ENCODE measurements at regions not wholly inside any gene's neighbourhood (a gene's known extent, or its start where the extent isn't known, plus 50 kb on each side); places are given as distances from the start of the nearest gene placed in this dataset.
A peak's percentile ranks its signal among the peaks of the same experiment; 100 is the strongest.

DNA sequence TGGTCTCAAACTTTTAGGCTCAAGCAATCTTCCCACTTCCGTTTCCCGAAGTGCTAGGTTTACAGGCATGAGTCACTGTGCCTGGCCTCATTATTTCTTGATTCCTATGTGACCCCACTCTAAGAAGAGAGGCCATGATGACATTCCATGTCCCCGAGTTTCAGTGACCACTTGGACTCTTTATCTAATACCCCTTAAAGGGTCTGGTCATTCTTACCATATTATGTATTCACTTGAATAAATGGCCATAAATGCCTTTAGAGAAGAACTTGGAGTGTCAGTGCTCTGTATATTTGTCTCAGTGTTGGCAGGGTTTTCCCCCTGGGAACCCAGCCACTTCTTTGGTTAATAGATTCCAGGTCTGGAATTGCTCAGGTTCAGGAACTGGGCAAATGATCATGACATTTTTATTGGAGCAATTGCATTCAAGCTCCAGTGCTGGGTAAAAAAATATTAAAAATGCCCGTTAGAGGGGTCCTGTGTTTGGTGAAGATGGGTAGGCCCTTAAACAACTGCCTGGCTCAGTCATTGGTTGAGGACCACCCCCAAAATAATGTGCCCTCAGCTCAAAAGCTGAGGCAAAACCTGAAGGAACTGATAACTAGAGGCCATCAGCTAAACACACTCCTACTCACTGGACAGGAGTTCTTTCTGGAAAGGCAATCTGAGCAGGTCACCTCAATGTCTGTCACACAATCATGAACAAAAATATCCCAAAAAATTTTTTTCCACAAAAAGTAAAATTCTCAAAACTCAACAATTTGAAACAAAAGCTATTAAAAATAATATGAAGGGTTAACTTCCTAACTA is 186.6 kb upstream of the ZNF608 start:
- no peak for DNase-seq (ENCODE audit: low read depth, low spot score)
- in situ Hi-C loops (cut with HindIII; ENCODE audit: low pct_unique_long_range_greater_than_20kb, low sequenced_read_pairs), result no loop called here

DNA sequence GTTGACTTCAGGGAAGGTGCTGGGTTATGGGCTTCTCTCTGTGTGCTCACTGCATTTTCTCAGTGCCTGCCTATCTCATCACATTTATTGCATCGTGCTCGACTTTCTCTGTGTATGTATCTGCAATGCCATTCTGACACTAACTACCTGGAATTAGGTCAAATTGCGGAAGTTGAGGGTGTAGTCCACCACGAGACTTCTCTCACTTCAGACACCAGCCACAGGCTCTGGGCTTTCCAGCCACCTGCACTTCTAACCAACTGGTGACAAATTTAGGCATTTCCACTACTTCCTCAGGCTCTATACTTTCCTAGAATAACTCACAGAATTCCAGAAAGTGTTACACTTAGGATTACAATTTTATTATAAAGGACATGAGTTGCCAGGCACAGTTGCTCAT is 188.6 kb upstream of the ZNF608 start:
- in situ Hi-C loops (cut with HindIII; ENCODE audit: low pct_unique_long_range_greater_than_20kb, low sequenced_read_pairs), result no loop called here

DNA sequence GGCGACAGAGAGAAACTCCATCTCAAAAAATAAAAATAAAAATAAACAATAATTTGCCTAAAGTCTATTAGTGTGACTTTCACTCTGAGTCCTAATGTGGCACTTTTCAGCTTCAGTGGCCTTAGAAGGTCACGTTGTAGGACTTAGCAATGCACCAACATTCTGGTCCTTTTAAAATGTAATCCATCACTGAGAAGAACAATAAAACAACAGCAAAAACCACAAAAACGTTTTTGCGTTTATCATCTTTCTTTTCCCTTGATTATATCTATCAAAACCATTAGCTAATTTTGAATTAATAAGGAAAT is 190.1 kb upstream of the ZNF608 start:
- DNase-seq (ENCODE audit: low read depth, low spot score), result no peak
- in situ Hi-C loops (cut with HindIII; ENCODE audit: low pct_unique_long_range_greater_than_20kb, low sequenced_read_pairs), result no loop called here

More for the DNA sequence above, 188.6 kb upstream of the ZNF608 start:
- DNase-seq (ENCODE audit: low read depth, low spot score), result no peak

DNA sequence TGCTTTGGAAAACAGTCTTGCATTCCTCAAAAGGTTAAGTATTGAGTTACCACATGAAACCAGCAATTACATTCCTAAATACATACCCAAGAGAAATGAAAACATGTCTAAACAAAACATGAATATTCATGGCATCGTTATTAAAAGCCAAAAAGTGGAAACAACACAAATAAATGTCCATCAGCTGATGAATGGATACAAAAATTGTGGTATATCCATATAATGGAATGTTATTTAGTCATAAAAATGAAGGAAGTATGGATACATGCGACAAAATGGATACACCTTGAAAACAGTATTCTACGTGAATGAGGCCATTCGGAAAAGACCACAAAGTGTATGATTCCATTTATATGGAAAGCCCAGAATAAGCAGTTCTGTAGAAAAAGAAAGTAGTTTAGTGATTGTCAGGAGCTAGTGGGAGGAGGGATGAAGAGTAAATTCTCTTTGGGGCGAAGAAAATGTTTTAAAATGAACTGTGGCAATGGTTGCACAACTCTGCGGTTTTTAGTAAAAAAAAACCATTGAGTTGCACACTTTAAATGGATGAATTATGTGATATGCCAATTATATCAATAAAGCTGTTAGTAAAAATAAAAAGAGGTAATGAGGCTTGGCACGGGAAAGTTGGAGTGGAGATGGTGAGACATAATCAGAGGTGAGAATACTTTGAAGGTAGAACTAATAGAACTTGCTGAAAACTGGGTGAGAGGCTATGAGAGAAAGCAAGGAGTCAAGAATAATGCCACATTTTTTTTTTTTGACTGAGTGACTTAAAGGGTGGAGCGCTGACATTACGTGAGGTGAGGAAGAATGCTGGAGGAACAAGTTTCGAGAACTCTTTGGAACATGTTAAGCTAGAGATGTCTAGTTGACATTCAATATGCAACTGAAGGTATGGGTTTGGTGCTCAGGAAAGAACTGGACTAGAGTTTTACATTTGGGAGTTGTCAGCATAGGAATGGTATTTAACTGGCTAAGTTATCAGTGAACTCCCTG is 194.9 kb upstream of the ZNF608 start:
- no peak for DNase-seq (ENCODE audit: low read depth, low spot score)
- in situ Hi-C loops (cut with HindIII; ENCODE audit: low pct_unique_long_range_greater_than_20kb, low sequenced_read_pairs), result no loop called here

DNA sequence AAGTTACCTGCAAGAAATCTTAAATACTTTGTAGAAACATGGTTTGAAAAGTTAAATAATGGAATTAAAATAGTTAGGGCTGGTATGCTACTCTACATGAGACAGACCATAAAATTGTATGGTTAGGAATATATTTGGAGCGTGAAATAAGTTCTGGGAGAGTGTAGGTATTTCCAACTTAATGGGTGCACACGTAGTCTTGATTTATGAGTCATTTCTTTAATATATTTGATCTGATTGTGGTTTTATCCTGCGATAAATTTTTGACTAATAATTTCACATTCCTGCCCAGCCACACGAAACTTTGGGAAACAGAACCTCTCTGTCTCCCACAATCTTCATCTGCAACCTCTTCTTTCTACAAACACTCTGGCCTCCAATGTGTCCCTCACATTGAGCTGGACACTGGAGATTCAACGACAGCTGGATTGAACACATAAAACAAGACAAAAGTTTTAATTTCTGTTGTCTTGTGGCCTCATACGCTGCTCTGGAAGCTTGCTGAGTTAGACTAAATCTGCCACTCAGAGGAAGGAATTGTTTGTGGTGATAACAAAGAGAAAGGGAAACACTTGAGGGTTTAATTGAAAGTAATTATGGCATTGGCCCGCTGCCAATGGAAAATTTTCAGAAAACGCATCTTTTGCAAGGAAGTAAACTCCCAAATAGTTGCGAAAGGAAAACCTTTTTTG is 201.8 kb upstream of the ZNF608 start:
- no peak for DNase-seq (ENCODE audit: low read depth, low spot score)

DNA sequence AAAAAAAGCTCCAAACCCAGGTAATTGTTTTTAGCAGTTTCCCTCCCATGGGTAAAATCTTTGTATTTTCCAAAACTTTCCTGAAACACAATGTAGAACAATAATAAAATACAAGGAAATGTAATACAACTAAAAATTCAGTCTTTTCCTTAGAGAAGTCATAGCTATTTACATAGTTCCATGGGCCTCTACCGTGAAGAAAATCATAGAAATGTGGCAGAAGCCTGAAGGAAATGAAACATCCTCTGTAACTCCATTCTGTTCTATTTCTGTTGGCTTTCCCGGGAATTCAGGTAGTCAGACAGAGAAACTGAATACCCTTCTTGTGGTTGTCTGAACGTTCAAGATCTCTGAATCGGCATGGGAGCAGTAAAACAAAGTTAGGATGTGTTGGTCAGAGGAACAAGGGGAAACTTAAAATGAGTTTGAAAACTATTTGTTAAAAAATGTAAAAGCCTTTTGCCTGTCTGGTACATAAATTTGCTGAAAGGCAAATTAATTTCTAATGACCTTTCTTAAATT is 202.4 kb upstream of the ZNF608 start:
- DNase-seq (ENCODE audit: low read depth, low spot score), result peak; percentile 10
- in situ Hi-C loops (cut with HindIII; ENCODE audit: low pct_unique_long_range_greater_than_20kb, low sequenced_read_pairs), result no loop called here

More for the DNA sequence above, 201.8 kb upstream of the ZNF608 start:
- in situ Hi-C loops (cut with HindIII; ENCODE audit: low pct_unique_long_range_greater_than_20kb, low sequenced_read_pairs), result no loop called here

DNA sequence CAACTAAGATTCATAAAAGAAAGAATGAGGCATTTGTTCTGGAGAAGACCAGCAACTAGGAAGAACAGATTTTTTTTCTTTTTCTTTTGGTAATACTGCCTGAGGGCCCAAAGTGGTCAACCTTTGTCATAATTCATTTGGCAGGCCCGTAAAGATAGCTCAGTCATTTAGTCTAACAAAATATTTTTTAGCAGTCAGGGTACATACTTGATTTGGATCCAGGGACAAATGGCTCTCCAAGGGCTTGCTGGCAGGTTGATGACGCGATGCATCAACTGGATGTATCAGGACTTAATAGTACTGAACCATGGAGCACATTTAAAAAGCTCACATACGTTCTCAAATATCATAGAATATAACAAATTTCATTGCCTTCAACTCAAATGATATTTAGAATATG is 203.4 kb upstream of the ZNF608 start:
- DNase-seq (ENCODE audit: low read depth, low spot score), result no peak
- in situ Hi-C loops (cut with HindIII; ENCODE audit: low pct_unique_long_range_greater_than_20kb, low sequenced_read_pairs), result no loop called here

DNA sequence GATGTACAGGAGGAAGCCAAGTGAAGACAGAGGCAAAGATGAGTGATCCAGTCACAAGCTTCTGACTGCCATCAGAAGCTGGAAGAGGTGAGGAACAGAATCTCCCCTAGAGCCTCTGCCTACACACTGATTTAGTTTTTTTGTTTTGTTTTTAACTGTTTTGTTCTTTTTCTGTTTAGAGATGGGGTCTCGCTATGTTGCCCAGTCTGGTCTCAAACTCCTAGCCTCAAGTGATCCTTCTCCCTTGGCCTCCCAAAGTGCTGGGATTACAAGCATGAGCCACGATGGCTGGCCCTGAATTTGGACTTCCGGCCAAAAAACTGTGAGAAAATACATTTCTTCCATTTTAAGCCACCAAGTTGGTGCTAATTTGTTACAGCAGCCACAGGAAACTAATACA is 204.7 kb upstream of the ZNF608 start:
- DNase-seq (ENCODE audit: low read depth, low spot score), result no peak
- in situ Hi-C loops (cut with HindIII; ENCODE audit: low pct_unique_long_range_greater_than_20kb, low sequenced_read_pairs), result no loop called here

DNA sequence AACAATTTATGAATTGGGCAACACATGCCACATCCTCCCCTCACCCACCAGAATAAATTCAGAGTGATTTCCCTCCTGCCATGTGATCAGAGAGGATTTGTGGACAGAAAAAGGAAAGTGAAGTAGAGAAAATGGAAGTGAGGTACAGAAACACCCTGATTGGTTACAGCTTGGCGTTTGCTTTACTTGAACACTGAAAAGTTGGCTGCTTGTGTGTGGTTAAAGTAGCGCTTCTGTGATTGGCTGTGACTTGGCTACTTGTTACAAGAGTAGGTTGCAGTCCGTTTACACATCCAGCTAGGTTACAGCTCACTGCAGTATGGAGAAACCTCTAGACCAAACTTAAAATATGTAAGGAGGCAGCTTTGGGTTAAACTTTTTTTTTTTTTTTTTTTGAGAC is 205.2 kb upstream of the ZNF608 start:
- in situ Hi-C loops (cut with HindIII; ENCODE audit: low pct_unique_long_range_greater_than_20kb, low sequenced_read_pairs), result no loop called here
- DNase-seq (ENCODE audit: low read depth, low spot score), result no peak

DNA sequence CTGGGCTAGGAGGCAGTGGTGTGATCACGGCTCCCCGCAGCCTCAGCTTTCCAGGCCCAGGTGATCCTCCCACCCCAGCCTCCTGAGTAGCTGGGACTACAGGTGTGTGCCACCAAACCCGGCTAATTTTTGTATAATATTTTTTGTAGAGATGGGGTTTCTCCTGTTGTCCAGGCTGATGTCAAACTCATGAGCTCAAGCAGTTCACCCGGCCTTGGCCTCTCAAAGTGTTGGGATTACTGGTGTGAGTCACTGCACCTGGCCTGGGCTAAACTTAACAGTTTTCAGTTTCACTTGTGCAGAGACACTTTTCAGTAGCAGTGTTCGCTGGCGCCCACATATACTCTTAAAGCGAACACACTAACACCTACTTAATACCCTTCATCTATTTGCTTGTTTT is 205.6 kb upstream of the ZNF608 start:
- in situ Hi-C loops (cut with HindIII; ENCODE audit: low pct_unique_long_range_greater_than_20kb, low sequenced_read_pairs), result no loop called here
- DNase-seq (ENCODE audit: low read depth, low spot score), result no peak

DNA sequence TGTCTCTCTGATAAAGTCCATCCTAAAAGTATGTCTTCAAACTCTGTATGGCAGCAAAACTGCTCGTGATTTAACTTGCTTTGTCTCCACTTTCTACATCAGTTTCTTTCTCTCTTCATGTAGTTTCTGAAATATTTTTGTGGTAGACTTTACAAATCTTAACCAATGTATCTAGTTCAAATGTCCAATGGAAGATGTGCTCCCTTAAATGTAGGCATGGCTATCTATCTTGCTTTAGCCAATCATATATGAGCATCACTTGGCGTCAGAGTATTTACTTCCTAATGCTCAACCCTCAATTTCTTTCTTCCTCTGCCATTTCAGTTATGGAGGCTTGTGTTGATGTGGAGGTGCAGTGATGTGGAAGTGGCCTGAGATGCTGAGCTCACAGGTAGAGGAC is 206.1 kb upstream of the ZNF608 start:
- no peak for DNase-seq (ENCODE audit: low read depth, low spot score)
- in situ Hi-C loops (cut with HindIII; ENCODE audit: low pct_unique_long_range_greater_than_20kb, low sequenced_read_pairs), result no loop called here

DNA sequence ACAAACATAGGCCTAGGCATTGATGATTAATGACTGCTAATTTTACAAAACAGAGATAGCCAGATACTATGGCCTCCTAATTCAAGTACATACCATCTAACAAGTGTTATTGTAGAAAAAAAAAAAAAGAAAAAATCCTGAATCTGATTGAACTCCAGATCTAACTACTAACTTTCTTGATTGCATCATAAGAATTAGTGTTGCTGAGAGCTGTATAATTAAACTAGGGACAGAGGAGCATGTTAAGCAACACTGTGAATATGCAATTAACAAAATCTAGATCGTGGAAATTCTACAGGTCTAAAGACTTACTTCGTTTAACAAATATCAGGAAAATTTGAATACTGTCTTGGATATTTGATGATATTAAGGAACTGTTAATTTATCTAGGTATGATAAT is 208.3 kb upstream of the ZNF608 start:
- in situ Hi-C loops (cut with HindIII; ENCODE audit: low pct_unique_long_range_greater_than_20kb, low sequenced_read_pairs), result no loop called here
- DNase-seq (ENCODE audit: low read depth, low spot score), result no peak

DNA sequence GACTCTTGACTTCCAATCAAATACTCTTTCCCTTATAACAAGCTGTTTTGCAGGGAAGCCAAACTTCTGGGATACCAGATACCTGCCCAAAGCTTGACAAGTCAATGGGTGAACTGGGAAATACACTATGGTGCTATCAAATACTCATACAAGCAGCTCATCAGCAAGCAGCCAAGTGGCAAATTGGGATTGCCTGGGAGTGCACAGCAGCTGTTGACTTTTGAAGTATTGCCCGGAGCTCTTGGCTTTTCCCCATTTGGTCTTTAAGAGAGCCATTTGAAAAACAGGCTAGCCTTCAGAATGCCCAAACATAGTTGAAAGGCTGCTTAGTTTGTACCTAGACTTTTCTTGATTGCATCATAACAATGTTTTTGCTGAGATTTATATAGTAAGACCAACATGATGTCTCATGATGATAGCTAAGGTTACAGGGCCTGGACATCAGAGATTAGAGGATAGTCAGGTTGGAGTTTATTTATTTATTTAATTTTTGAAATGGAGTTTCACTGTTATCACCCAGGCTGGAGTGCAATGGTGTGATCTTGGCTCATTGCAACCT is 210.1 kb upstream of the ZNF608 start:
- in situ Hi-C loops (cut with HindIII; ENCODE audit: low pct_unique_long_range_greater_than_20kb, low sequenced_read_pairs), result no loop called here
- no peak for DNase-seq (ENCODE audit: low read depth, low spot score)

DNA sequence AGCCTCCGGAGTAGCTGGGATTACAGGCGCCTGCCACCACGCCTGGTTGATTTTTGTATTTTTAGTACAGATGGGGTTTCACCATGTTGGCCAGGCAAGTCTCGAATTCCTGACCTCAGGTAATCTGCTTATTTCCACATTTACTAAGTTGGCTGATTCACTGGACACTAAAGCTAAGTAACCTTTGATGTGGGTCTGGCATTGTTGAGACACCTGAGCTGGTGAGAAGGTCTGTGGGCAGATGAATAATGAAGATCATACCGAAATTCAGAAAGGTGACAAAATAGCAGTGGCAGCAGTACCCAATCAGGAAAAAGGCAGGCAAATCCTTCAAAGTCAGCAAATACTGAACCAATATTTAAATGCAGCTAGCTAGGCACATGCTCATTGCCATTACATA is 210.6 kb upstream of the ZNF608 start:
- no peak for DNase-seq (ENCODE audit: low read depth, low spot score)
- in situ Hi-C loops (cut with HindIII; ENCODE audit: low pct_unique_long_range_greater_than_20kb, low sequenced_read_pairs), result no loop called here

DNA sequence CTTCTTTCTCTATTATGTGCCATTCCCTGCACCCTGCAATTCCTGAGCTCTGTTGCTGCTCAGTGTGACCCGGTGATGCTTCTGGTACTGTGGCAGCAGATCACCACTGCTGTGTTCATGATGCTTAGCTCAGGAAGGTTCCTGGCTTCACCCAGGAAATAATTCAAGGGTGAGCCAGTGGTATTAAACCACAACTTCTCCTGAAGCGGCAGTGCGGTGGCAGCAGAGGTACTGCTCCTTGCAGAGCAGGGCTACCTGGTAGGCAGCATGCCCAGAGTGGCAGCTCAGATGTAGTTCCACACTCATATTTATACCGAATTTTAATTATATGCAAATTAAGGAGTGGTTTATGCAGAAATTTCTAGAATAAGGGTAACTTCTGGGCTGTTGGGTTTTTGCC is 213.8 kb upstream of the ZNF608 start:
- in situ Hi-C loops (cut with HindIII; ENCODE audit: low pct_unique_long_range_greater_than_20kb, low sequenced_read_pairs), result no loop called here
- DNase-seq (ENCODE audit: low read depth, low spot score), result no peak

DNA sequence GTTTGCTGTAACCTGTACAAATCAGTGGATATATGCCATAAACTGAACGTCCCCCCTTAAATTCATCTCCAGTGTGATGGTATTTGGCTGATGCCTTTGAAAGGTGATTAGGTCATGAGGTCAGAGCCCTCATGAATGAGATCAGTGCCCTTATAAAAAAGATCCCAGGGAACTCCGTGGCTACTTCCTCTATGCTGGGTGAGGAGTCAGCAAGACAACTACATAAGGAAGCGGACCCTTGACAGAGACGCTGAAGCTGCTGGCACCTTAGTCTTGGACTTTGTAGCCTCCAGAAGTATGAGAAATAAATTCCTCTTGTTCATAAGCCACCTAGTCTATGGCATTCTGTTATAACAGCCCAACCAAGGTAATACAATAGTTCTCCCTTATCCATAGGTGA is 215.1 kb upstream of the ZNF608 start:
- in situ Hi-C loops (cut with HindIII; ENCODE audit: low pct_unique_long_range_greater_than_20kb, low sequenced_read_pairs), result no loop called here
- DNase-seq (ENCODE audit: low read depth, low spot score), result no peak

DNA sequence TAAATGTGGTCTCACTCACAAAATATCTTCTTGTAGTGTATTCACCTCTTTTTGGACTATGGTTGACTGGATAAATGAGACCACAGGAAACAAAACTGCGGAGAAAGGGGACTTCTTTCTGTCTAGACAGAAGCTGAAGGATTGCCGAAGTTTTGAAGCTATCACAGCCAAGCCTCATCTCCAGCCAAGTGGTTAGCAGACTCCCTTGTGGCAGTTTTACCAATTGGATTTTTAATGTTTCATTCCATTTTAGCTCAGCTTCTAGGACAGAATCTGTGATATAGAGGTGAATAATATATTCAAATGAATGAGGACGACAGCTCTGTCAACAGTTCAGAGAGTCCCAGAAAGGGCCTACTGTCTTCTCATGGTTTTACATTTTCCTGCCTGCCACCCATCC is 215.7 kb upstream of the ZNF608 start:
- in situ Hi-C loops (cut with HindIII; ENCODE audit: low pct_unique_long_range_greater_than_20kb, low sequenced_read_pairs), result no loop called here
- no peak for DNase-seq (ENCODE audit: low read depth, low spot score)

DNA sequence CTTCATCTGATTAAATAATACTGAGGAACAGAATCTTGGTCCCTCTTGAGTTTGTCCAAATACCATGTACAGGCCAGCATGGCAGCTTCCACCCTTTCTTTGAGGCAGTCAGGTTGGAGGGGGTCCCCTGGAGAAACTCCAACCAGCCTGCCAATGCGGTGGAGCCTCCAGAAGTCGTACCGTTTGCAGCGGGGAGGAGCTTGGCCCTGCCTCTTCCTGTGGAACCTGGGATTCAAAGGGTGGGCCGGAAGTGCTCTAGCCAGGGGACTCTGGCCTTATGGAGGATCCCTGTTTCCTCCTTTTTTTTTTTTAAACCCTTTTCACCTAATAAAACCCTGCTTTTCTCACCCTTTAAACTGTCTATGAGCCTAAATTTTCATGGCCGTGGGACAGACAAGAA is 216.3 kb upstream of the ZNF608 start:
- in situ Hi-C loops (cut with HindIII; ENCODE audit: low pct_unique_long_range_greater_than_20kb, low sequenced_read_pairs), result no loop called here

More for the DNA sequence above, 216.3 kb upstream of the ZNF608 start:
- DNase-seq (ENCODE audit: low read depth, low spot score), result no peak
